NCI-H2029 treated with DMSO at 0.1 percent for 48 hours (cell line): ENCODE measurements at regions not wholly inside any gene's neighbourhood (a gene's known extent, or its start where the extent isn't known, plus 50 kb on each side); places are given as distances from the start of the nearest gene placed in this dataset.
"Not testable (repeated sequence)": the region's sequence is repeated elsewhere in the genome, so short reads cannot be mapped to it uniquely, and the experiment has no call there.

Experiments used
- DNase-seq: peaks from one replicate; lab custom pipeline; 2025; lab: John Stamatoyannopoulos, UW

DNA sequence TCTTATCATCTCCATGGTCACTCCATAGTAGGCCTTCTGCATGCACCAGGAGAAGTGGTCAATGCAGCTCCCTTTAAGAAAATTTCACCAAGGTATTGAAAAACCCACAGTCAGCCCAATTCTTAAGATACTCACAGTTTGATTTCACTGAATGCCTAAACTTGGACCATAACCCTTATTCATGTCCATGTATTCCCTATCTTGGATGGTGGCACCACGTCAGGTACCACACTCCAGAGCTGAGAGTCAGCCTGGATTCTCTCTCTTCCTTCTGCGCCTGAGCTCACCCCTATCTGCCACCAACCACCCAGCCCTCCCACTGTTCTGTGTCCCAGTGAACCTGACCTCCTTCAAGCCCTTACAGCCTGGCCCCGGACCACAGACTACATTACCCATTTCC is 183.2 kb upstream of the NR2F2 start:
- DNase-seq = no peak

DNA sequence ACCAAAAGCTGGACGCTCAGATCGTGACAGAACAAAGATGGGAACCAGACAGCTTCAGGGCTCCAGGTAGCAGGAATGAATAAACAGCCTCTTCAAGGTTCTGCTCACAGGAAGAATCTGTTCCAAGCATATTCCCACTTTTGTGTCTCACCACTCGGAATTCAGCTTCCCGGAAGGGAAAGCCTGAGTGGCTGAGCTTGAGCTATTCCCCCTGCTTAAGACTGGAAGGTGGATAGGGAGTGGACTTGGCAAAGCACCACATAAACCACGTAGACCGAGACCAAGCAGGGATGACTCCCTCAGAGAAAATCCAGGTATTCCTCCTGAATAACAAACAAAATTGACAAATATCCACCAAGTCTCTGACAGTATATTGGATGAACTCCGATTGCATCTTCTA is 180.2 kb upstream of the NR2F2 start:
- no peak for DNase-seq

DNA sequence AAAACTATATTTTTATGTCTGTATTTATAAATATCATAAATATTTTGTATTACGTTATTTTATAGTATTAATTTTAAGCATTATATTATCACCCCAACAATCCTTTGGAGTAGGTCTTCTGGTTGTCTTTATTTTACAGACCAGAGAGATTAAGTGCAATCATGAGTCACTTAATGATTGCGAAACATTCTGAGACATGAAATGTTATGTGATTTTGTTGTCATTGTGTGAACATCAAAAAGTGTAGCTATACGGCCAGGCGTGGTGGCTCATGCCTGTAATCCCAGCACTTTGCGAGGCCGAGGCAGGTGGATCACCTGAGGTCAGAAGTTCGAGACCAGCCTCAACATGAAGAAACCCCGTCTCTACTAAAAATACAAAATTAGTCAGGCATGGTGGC is 178.8 kb upstream of the NR2F2 start:
- DNase-seq = not testable (repeated sequence)

DNA sequence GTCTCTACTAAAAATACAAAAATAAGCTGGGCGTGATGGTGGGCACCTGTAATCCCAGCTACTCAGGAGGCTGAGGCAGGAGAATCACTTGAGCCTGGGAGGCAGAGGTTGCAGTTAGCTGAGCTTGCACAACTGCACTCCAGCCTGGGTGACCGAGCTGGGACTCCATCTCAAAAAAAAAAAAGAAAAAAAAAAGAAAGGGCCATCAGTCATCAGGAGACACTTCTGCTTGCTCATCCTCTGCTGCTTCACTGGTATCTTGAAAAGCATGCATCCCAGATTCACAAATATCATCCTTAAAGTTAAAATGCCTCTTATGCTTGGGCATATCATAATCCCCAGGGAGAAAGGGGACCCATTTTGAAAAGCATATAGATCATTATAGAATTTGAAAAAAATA is 176.6 kb upstream of the NR2F2 start:
- DNase-seq = no peak

DNA sequence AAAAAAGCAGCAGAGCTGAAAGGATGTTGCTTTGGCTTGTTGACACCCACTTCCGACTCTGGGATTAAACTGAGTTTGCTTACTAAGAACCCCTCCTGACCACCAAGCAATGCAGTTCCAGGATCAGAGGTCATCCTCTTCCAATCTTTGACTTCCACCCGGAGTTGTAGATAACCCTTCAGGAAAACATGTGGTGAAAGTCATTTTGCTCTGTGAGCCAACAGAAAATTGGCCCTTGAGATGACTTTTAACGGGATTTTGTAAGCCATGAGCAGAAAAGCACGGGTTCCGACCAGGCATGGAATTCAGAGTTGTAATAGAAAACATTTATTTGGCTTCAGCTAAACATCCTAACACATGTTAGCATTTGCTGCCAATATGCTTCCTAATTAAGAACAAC is 171.6 kb upstream of the NR2F2 start:
- no peak for DNase-seq

DNA sequence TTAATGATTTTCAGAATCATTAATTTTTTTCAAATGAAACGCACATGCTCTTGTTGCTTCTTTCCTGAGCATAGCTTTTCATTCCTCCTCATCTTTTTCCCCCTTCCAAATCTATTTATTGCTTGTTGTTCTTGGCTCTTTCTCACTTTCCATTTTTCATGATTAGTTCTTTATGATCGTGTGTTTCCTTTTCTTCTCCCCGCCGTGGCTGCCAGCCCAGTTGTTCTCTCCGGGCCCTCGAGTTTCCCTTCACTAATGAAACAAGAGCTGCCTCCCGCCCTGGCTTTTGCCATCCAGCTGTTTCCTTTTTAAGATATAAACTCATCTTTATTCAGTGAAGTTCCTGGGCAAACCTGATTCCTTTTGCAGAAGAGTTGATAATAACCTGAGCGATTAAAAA is 170.2 kb upstream of the NR2F2 start:
- DNase-seq = no peak

DNA sequence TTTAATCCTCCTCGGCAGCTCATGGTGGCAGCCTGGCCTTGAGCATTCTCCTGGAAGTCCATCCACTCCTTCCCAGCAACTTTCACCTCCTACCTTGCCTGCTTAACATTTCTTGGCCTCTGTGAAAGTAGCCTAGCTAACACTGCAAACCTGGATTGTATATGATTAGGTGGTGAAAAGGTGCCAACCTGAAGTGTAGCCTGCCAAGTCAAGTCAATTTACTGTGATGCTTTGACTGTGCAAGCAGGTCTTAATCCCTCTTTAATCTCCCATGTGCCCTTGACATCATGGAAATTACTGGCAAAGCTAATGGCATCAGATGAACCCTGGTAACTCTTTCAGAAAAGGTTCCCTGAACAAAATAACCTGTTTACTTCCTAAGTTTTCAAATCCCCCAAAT is 169.7 kb upstream of the NR2F2 start:
- no peak for DNase-seq

DNA sequence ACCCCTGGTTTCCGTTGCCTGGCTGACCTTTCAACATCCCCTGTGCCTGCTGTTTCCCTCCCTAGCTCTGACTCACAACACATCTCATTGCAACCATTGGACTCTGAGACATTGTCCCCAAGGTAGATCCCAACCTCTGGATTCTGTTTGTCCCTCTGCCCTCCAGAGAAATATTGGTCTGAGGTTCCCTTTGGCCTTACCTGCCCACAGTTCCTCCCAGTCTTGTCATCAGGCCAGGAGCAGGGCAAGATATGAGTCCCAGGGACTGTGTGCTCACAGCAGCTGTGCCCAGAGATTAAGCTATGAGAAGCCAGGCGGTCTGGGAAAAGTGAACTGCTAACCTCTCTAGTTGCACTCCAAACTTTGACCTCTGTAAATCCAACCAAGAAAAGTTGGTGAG is 168.2 kb upstream of the NR2F2 start:
- no peak for DNase-seq

DNA sequence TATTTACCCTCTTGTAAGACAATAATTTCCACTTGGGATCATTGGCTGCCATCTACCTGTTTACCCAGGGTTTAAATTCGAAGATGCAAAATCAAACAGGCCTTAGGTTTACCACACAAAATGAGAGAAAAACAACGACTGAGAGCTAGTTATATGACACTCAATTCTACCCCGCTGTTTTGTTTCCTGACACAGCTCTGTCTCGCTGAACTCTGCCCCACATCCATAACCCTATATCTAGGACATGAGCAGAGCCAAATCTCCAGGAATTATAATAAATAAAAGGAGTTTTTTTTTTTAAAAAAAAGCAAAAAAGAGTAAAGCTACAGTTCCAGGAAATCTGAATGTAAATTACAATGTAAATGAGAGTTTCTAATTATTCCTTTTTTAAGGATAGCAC is 165.4 kb upstream of the NR2F2 start:
- DNase-seq = no peak

DNA sequence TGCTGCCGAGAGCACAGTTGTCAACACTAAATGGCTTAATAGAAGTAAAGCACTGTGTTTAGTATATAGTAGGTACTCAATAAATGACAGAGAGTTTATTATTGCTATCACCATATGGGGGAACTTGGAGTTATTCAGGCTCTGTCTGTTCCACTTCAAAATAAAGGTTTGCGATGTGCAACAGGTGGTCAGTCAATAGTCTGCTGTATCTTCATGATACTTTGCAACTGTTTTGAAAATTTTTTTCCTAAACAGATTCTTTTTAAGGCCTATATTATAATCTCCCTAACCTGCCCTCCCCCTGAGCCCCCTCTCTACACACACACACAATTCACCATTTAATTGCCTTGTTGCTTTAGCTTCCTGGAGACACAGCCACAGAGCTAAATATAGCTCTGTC is 164.7 kb upstream of the NR2F2 start:
- no peak for DNase-seq

DNA sequence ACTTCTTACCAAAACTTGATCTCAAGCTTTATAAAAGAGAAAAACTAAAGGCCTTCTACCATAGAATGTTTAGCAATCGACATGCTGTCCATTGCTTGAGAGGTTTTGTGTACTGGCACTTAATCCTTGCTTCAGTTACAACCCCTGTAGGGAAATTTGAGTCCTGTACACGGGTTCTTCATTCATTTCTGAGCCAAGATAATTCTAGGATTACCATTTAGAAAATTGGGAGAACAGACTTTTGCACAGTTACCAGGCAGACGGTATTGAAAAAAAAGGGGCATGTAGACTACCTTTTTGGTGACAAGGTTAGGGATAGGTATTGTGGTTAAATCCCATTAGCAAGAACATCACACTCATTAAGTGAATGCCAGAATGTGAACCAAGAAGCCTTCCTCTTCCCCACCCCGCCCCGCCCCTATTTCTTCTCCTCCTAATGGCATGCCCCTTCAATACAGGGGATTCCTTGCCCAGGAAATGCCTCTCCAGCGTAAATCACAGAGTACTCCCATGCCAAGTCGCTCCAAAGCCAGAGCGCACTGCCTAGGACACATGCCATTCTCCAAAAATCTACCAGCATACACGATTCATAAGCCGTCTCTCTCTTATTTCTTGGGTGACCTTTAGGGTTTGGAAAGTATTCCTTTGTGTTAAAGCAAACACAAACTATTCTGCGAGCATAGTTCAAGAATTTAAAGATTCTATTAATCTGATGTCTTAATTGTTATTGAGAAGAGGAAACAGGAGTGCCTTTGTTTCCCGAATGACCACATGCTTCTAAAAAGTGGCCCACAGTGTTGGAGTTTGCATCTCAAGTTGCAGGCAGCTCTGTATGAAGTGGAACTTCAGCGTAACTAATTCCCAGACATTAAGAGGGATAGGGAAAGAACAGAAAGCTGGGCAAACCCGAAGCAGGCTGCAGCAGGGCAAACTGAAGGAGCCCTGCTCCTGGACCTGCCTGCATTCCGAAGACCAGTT is 164.0 kb upstream of the NR2F2 start:
- no peak for DNase-seq

DNA sequence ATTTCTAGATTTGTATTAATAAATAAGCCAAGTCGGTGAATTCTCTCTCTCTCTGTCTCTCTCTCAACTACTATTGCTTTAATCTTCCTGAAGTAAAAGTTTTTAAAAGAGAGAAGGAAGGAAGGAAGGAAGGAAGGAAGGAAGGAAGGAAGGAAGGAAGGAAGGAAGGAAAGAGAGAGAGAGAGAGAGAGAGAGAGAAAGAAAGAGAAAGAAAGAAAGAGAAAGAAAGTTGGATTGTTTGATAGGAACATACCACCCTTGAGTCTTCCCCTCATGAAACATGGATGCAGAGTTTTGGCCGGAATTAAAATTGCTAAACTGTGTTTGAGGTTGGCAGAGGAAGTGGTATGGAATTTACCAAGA is 159.9 kb upstream of the NR2F2 start:
- DNase-seq = not testable (repeated sequence)

DNA sequence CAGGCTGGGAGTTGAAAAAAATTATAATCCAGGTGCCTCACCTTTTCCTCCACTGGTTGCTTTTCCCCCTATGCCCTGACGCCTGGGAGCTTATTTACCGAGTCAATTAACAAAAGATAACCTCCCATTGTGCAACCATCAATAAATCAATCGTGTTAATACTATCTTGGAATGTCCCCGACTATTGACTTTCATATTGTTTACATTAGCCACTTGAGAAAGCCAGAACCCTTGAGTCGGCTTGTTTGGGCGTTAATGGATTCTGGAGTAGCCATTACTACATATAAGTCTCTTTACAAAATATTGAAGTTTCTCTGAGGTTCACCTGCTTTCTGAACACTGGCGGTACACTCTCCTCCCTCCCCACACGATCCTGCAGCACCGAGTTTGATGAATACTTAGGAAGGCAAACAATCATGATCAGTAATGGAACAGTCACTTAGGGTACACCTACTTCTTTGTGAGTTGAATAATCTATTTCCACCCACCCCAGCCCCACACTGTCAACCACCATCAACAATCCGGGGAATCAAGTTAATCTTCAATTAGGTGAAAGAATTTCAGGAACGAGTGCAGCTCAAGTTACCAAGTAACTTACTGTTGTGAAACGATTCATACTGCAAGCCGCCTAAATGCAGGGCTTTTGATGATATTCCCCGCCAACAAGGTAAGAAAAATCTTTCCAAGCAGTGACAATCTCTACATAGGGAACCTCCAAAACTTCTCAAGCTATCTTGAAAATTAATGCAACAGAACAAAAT is 159.3 kb upstream of the NR2F2 start:
- DNase-seq = no peak

DNA sequence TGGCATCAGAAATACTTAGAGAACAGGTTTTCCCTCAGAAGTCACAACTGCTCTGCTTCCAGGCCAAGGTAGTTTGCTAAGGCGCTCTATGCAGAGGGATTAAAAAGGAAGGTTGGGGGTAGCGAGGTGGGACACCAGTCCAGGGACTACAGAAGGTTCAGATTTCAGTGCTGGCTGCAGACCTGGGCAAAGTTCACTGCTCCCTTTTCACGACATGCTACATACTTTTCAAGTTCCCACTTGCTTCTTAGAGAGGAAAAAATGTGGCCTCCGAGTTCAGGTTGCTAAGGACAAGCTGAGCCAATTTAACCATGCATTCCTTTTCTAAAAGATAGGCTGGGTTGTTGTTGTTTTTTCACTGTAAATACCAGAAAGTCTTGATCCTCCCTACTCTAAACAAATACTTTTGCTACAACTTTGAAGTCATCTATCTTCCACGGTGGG is 158.6 kb upstream of the NR2F2 start:
- DNase-seq = no peak

DNA sequence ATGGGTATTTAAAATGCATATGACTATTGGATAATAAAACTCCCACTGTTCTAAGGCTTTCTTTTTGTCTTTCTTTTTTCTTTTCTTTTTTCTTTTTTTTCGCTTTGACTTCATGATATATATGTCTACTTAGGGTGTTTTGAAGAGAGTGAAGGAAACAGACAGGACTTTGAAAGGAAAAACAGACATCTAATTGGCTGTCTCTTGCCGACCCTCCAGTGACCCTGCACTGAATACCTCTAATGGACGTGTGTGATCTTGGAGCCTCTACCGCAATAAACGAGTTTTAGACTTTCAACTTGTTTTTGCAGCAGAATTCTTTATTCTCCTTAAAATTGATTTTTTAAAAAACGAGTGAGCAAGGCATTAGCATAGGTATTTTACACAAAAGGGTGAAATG is 158.1 kb upstream of the NR2F2 start:
- DNase-seq = no peak

DNA sequence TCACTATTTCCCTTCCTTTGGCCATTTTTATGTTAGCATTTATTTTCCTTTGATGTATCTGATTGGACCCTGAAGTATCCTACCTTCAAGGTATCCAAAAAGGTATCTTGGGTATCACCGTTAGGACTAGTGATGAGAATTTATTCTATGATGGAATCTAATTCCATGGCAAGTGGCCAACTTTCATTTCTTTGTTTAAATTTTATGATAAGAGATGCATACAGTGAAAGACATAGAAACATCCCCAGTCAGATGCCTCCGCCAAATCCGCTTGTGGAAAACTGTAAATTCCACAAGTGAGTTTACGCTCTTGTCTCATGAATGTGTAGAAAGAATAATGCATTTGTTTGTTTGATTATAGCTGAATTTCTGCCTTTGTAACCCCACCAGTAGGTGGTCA is 153.7 kb upstream of the NR2F2 start:
- no peak for DNase-seq

DNA sequence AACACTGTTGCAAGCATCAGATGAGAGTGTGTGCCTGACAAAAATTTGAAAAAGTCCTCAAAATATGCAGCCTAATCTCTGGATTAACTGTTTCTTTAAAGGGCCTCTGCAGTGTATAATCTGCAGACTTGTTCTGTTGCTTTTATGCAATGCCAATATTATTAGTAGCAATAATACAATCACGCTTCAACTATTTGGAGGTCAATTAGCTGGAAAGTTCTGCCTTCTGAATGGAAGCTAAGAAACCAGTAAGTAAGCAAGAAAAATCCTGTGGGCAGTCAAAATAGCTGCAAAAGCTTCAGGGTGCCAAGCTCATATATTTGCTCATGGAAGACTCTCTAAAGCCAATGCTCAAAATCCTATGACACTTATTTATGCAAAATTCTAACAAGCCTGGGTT is 153.2 kb upstream of the NR2F2 start:
- no peak for DNase-seq

DNA sequence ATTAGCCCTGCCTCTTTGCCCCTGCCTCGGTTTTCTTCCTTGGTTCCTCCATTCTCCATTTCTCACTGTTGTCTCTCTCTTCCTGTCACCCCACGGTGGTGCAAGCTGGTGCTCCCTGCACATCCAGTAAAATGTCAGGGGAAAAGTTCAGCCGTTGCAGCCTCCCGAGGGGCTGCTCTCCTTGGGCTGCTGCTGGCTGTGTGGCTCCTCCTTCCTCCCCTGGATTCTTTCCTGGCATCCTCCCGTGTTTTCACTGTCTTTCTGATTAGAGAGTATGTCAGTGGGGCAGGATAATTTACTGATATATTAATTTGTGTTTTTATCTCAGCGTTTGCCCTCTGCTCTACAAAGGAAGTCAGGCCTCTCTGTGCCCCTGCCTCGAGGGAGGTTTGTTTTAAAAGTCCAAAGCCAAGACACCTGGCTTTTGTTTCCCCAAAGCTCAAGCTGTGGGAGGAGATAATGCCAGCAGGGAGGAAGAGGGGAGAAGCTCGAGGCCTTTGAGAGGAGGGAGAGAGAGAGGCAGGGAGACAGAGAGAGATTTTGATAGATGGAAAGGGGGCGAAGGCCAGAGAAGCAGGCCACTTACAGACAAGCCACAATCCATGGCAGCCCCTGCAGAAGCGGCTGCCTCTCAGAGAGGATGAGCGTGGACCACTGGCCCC is 150.3 kb upstream of the NR2F2 start:
- no peak for DNase-seq

DNA sequence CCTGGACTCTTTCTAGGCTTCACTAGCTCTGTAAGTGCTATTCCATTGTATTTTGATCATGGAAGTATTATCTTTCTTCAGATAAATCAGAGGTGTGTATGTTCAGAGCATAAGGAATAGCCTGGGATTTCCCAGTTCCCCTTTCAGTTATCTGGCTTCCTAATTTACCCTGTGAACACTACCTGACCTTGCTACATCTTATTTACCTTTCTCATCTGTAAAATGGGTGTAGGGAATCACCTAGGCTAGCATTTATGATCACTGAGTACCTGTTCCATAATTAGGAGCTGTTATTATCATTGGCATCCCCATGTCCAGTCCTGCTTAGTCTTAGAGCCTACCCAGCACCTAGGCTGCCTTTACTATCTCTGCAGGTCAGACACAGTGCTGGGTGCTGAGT is 149.3 kb upstream of the NR2F2 start:
- DNase-seq = no peak

DNA sequence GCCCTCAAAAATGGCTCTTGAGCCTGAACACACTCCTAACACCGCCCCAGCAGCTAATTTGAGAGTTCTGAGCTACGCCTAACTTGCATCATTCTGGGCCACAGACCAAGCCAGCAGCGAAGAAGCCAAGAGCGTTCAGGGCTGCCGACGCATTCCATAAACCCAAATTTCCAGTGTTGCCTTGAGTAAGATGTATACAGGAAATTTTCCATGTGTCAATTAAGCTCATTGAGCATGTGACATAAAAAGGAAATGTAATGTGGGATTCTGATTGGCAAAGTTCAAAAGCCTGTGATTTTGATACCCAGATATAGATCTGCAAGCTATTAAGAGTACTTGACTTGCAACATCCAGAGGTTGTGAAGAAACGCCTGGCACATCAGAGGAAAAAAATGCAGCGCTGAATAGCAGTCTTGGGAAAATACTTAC is 148.6 kb upstream of the NR2F2 start:
- DNase-seq = no peak

DNA sequence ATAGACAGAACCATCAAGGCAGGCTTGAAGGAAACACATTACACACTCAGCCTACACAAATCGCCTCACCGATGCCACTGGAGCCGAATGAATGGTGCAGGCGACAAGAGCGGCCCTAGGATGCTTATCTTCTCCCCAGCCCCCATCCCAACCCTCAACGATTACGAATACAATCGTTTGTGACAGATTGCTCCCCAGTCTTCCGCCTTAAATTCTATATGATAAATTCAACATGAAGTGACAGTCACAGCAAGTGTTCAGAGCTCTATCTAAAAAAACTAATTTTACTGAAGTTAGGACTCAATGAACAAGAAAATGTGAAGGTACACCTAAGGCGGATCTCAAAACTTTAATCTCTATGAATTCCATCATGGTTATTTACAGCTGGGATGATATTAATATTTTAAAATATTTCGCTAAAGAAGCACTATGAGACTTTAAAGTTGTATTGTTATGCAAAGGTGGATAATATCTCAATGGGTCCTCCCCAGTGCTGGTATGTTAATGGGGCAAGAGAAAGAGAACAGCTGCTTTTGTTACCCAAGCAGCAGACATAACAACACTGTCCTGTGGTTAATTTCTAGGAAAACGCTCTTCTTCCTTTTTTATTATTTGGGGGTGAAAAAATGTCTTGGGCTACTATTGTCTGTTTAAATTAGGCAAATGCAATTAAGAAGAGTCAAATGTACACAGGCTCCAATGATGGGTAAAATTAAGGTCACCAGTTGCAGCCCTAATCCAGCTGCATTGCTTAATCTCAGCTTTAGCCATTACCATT is 147.6 kb upstream of the NR2F2 start:
- no peak for DNase-seq

DNA sequence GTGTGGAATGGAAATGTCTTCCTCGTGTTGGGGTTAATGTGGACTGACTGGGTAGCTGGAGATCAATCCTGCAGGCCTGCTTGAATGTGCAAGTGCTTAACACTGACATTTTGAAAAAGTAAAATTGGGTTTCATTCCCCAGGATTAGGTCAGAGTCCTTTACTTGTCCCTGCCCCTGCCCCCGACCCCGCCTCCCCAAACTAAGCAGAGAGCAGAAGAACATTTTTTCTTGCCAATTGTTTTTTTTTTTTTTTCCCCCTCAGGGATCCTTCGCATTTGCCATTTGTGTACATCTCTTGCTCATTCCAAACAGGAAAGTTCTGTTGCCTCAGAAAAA is 147.0 kb upstream of the NR2F2 start:
- DNase-seq = no peak
